ENCODE measurements at regions not wholly inside any gene's neighbourhood (a gene's known extent, or its start where the extent isn't known, plus 50 kb on each side); places are given as distances from the start of the nearest gene placed in this dataset.

GRCh38 chr10:114876169-114876568 is 54.6 kb downstream of the FHIP2A start:
- no peak overlapping the region for H3K9ac ChIP-seq (ENCODE audit: low read length)
- H3K4me1 ChIP-seq (ENCODE audit: insufficient read depth, low read length), result peaks cover 11% of the 10 kb centered on the region
- H3K79me2 ChIP-seq (ENCODE audit: insufficient read depth, low read length), result no peaks in the 10 kb centered on the region
- H3K27ac Mint-ChIP-seq (ENCODE audit: unreplicated experiment), result no peak overlapping the region
- FAIRE-seq (no peak), DNase-seq (ENCODE audit: low read depth) (no peak)
- H2AFZ ChIP-seq (ENCODE audit: low read depth, low read length), result no peak overlapping the region
- TF ChIP-seq EZH2 (IDR thresholded peaks at IDR 0.05; ENCODE audit: insufficient read depth, low read length) (no peak), CTCF (IDR thresholded peaks at IDR 0.05; ENCODE audit: insufficient read depth, low read depth, low read length) (no peak)
- H3K9me3 Mint-ChIP-seq (ENCODE audit: unreplicated experiment), result no peaks in the 10 kb centered on the region
- no peaks in the 10 kb centered on the region for H3K36me3 ChIP-seq (ENCODE audit: insufficient read depth, low read length)
- no peak overlapping the region for H3K4me3 Mint-ChIP-seq (ENCODE audit: unreplicated experiment)
- no peaks in the 10 kb centered on the region for H3K36me3 Mint-ChIP-seq (ENCODE audit: low read depth, unreplicated experiment)
- no peak overlapping the region for H3K4me3 ChIP-seq (ENCODE audit: insufficient read depth, low read depth, low read length)
- no peaks in the 10 kb centered on the region for H4K20me1 ChIP-seq (ENCODE audit: insufficient read depth, low read length)
- H3K27me3 ChIP-seq (ENCODE audit: insufficient read depth, low read length), result no peaks in the 10 kb centered on the region
- no peak overlapping the region for H3K27ac ChIP-seq (ENCODE audit: low read depth, low read length)
- no peaks in the 10 kb centered on the region for H3K9me3 ChIP-seq (ENCODE audit: insufficient read depth, low read depth, low read length)
- H3K4me2 ChIP-seq (ENCODE audit: low read length), result no peak overlapping the region
- peaks cover 12% of the 10 kb centered on the region for H3K4me1 Mint-ChIP-seq (ENCODE audit: low read depth, unreplicated experiment)
- H3K27me3 Mint-ChIP-seq (ENCODE audit: low read depth, unreplicated experiment), result no peaks in the 10 kb centered on the region

- Mint-ChIP-seq H3K27ac (ENCODE audit: unreplicated experiment) (no peak overlapping the region), H3K27me3 (ENCODE audit: low read depth, unreplicated experiment) (no peaks in the 10 kb centered on the region), H3K4me1 (ENCODE audit: low read depth, unreplicated experiment) (peaks cover 13% of the 10 kb centered on the region), H3K36me3 (ENCODE audit: low read depth, unreplicated experiment) (no peaks in the 10 kb centered on the region), H3K9me3 (ENCODE audit: unreplicated experiment) (no peaks in the 10 kb centered on the region), H3K4me3 (ENCODE audit: unreplicated experiment) (no peak overlapping the region)
- H3K27me3 ChIP-seq (ENCODE audit: insufficient read depth, low read length), result no peaks in the 10 kb centered on the region
- H3K27ac ChIP-seq (ENCODE audit: low read depth, low read length), result no peak overlapping the region
- H3K4me2 ChIP-seq (ENCODE audit: low read length), result peak overlapping the region; percentile 46
- TF ChIP-seq CTCF (IDR thresholded peaks at IDR 0.05; ENCODE audit: insufficient read depth, low read depth, low read length), result peak; percentile 84
- no peak for TF ChIP-seq EZH2 (IDR thresholded peaks at IDR 0.05; ENCODE audit: insufficient read depth, low read length)
- no peaks in the 10 kb centered on the region for H3K79me2 ChIP-seq (ENCODE audit: insufficient read depth, low read length)
- no peaks in the 10 kb centered on the region for H4K20me1 ChIP-seq (ENCODE audit: insufficient read depth, low read length)
- H3K4me1 ChIP-seq (ENCODE audit: insufficient read depth, low read length), result peaks cover 11% of the 10 kb centered on the region
- H3K9me3 ChIP-seq (ENCODE audit: insufficient read depth, low read depth, low read length), result no peaks in the 10 kb centered on the region
- no peaks in the 10 kb centered on the region for H3K36me3 ChIP-seq (ENCODE audit: insufficient read depth, low read length)
- H3K9ac ChIP-seq (ENCODE audit: low read length), result no peak overlapping the region
- H2AFZ ChIP-seq (ENCODE audit: low read depth, low read length), result peak overlapping the region; percentile 67
- FAIRE-seq, result no peak
- no peak overlapping the region for H3K4me3 ChIP-seq (ENCODE audit: insufficient read depth, low read depth, low read length)
- DNase-seq (ENCODE audit: low read depth), result no peak
These were observed 55.2 kb downstream of the FHIP2A start for GRCh38 chr10:114876602-114877300.

GRCh38 chr10:114877301-114877644 is 55.7 kb downstream of the FHIP2A start:
- Histone ChIP-seq H4K20me1 (ENCODE audit: insufficient read depth, low read length) (no peaks in the 10 kb centered on the region), H3K27ac (ENCODE audit: low read depth, low read length) (no peak overlapping the region), H3K4me1 (ENCODE audit: insufficient read depth, low read length) (peaks cover 16% of the 10 kb centered on the region), H3K9ac (ENCODE audit: low read length) (no peak overlapping the region), H3K79me2 (ENCODE audit: insufficient read depth, low read length) (no peaks in the 10 kb centered on the region), H3K4me3 (ENCODE audit: insufficient read depth, low read depth, low read length) (no peak overlapping the region), H2AFZ (ENCODE audit: low read depth, low read length) (no peak overlapping the region), H3K27me3 (ENCODE audit: insufficient read depth, low read length) (no peaks in the 10 kb centered on the region), H3K9me3 (ENCODE audit: insufficient read depth, low read depth, low read length) (no peaks in the 10 kb centered on the region), H3K4me2 (ENCODE audit: low read length) (peak overlapping the region; percentile 46), H3K36me3 (ENCODE audit: insufficient read depth, low read length) (no peaks in the 10 kb centered on the region)
- no peaks in the 10 kb centered on the region for H3K27me3 Mint-ChIP-seq (ENCODE audit: low read depth, unreplicated experiment)
- H3K36me3 Mint-ChIP-seq (ENCODE audit: low read depth, unreplicated experiment), result no peaks in the 10 kb centered on the region
- H3K4me3 Mint-ChIP-seq (ENCODE audit: unreplicated experiment), result no peak overlapping the region
- DNase-seq (ENCODE audit: low read depth) (no peak), FAIRE-seq (no peak)
- TF ChIP-seq EZH2 (IDR thresholded peaks at IDR 0.05; ENCODE audit: insufficient read depth, low read length) (no peak), CTCF (IDR thresholded peaks at IDR 0.05; ENCODE audit: insufficient read depth, low read depth, low read length) (no peak)
- peaks cover 16% of the 10 kb centered on the region for H3K4me1 Mint-ChIP-seq (ENCODE audit: low read depth, unreplicated experiment)
- H3K9me3 Mint-ChIP-seq (ENCODE audit: unreplicated experiment), result no peaks in the 10 kb centered on the region
- H3K27ac Mint-ChIP-seq (ENCODE audit: unreplicated experiment), result no peak overlapping the region
